Lower lobe of right lung (tissue), 2 donors: ENCODE measurements at regions not wholly inside any gene's neighbourhood (a gene's known extent, or its start where the extent isn't known, plus 50 kb on each side); places are given as distances from the start of the nearest gene placed in this dataset.

Source experiments
- ATAC-seq, 2 donors: fragments of 200-7000 bp; cut with Tn5 transposase; one replicate each; pipeline ENCODE4 v1.9.1; 2020 to 2022; ENCODE audit warnings: mild to moderate bottlenecking in 2 of 2, moderate library complexity in 2 of 2
- DNase-seq: peaks from one replicate; pipeline ENCODE4 v3.0.0-alpha.2; 2020
- H3K27ac ChIP-seq: fragments of 200-600 bp; one replicate; pipeline ENCODE4 v1.8.0; 2022
- H3K27me3 ChIP-seq: fragments of 200-600 bp; one replicate; pipeline ENCODE4 v1.8.0; 2022; ENCODE audit warnings: low read depth
- H3K36me3 ChIP-seq: fragments of 200-600 bp; one replicate; pipeline ENCODE4 v1.8.0; 2022; ENCODE audit warnings: mild to moderate bottlenecking
- H3K4me1 ChIP-seq: fragments of 200-600 bp; one replicate; pipeline ENCODE4 v1.8.0; 2022
- H3K4me3 ChIP-seq: fragments of 200-600 bp; one replicate; pipeline ENCODE4 v1.8.0; 2022; ENCODE audit warnings: mild to moderate bottlenecking
- H3K9me3 ChIP-seq: fragments of 200-600 bp; one replicate; pipeline ENCODE4 v1.8.0; 2022
- intact Hi-C: fragments of 100-400 bp; cut with DNase I; formaldehyde crosslinking; loops from one replicate; pipeline ENCODE4 v1.11.0; 2022
- TF ChIP-seq, protein P1 (sequence below): fragments of 200-600 bp; IDR thresholded peaks from one replicate; pipeline ENCODE4 v1.8.0; 2022; ENCODE audit warnings: antibody characterized with exemption, mild to moderate bottlenecking
- donor health status: DM: no; HTN: yes; CAD: no; lungs with severe emphysema.

DNA sequence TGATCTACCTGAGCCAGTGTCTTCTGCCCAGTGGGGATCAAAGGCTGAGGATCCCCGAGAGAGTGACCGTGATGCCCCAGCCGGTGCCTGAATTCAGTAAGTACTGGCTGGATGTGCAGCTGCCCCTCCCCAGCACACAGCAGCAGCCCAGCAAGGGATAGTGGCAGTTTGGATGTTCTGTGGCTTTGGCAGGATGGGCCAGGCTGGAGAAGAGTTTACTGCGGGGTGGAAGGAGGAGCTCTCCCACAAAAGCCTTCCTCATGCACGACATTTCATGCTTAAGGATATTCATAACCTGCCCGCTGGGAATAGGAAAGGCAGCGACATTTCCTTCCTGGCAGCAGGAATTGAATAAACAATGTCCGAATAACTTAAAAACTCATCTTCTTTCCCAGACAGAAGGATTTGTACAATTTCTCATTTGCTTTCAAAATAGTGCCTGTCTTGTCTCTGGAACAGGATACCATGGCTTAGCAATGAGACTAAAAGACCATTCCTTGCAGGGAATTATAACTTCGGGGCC, 135.6 kb upstream of the PRMT8 start:
- Histone ChIP-seq H3K4me1 (no peaks in the 10 kb centered on the region), H3K36me3 (no peaks in the 10 kb centered on the region), H3K27ac (no peak overlapping the region), H3K4me3 (no peak overlapping the region), H3K9me3 (no peaks in the 10 kb centered on the region), H3K27me3 (no peaks in the 10 kb centered on the region)
- DNase-seq (no peak), ATAC-seq (no peak)
- intact Hi-C loops: no loop called here
- TF ChIP-seq, protein P1, sequence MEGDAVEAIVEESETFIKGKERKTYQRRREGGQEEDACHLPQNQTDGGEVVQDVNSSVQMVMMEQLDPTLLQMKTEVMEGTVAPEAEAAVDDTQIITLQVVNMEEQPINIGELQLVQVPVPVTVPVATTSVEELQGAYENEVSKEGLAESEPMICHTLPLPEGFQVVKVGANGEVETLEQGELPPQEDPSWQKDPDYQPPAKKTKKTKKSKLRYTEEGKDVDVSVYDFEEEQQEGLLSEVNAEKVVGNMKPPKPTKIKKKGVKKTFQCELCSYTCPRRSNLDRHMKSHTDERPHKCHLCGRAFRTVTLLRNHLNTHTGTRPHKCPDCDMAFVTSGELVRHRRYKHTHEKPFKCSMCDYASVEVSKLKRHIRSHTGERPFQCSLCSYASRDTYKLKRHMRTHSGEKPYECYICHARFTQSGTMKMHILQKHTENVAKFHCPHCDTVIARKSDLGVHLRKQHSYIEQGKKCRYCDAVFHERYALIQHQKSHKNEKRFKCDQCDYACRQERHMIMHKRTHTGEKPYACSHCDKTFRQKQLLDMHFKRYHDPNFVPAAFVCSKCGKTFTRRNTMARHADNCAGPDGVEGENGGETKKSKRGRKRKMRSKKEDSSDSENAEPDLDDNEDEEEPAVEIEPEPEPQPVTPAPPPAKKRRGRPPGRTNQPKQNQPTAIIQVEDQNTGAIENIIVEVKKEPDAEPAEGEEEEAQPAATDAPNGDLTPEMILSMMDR: no peak

DNA sequence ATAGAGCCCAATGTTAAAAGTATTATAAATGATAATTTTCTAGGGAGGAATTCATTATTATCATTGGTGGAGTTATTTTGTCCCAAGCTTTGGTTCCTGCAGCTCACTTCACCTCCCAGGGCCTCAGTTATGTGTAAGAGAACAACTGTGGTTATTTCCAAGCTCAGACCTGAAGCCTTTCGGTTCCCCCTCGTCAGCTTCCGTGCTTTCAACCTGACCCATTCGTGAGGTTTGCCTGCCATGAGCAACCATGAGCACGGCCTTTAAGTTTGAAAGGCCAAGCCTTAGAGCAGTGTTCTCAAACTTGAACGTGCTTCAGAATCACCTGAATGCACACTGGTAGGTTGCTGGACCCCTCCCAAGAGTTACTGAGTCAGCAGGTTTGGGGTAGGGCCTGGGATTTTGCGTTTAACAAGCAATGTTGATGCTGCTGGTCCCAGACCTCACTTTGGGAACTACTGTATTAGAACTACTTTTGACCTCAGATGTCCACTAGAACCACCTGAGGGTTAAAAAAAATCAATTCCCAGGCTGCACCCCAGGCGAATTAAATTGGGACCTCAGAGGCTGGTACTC, 133.0 kb upstream of the PRMT8 start:
- H3K27ac ChIP-seq: no peak overlapping the region
- DNase-seq (no peak), ATAC-seq (no peak)
- H3K4me1 ChIP-seq: no peaks in the 10 kb centered on the region
- intact Hi-C loops: no loop called here
- H3K27me3 ChIP-seq: peaks cover 7% of the 10 kb centered on the region
- H3K9me3 ChIP-seq: no peaks in the 10 kb centered on the region
- no peak overlapping the region for H3K4me3 ChIP-seq
- TF ChIP-seq, protein P1: no peak
- no peaks in the 10 kb centered on the region for H3K36me3 ChIP-seq

DNA sequence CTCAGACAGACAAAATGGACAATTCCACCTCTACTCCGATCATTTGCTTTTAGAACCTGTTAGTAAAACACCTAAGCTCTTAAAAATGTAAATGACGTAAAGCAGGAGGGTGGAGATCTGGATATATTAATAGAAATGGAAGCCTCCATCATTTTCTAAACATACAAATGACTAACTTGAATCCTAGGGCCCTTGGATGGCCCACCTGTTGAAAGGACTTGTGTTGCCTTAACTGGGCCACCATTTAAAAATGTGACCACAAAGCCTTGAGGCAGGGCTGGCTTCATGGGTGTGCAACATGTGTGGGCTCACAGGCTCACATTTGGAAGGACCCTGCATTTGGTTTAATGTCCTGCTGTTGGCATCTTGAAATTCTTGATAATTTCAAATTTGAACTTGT, 131.5 kb upstream of the PRMT8 start:
- H3K27me3 ChIP-seq: peaks cover 16% of the 10 kb centered on the region
- H3K9me3 ChIP-seq: no peaks in the 10 kb centered on the region
- H3K4me1 ChIP-seq: no peaks in the 10 kb centered on the region
- no peak overlapping the region for H3K27ac ChIP-seq
- ATAC-seq: no peak
- no peaks in the 10 kb centered on the region for H3K36me3 ChIP-seq
- intact Hi-C loops: no loop called here
- H3K4me3 ChIP-seq: no peak overlapping the region
- no peak for DNase-seq
- TF ChIP-seq, protein P1: no peak

DNA sequence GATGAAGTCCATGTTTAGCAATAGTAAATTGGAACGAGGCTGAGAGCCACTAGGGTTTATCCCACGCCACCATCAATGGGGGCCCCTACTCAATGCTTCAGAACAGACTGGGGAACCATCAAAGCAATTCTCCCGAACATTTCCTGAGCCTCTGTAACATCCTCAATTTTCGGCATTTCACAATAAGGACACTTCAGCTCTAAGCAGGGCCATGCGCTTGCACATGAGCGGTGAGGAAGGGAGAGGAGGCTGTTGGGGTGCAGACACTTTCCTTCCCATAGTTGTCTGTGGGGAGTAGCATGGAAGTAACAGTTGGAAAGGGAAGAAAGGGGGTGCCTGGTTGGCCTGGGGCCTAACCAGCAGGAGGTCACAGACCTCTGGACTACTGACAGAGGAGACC, 129.9 kb upstream of the PRMT8 start:
- TF ChIP-seq, protein P1: no peak
- DNase-seq: no peak
- Histone ChIP-seq H3K9me3 (no peaks in the 10 kb centered on the region), H3K4me1 (peaks cover 4% of the 10 kb centered on the region), H3K36me3 (no peaks in the 10 kb centered on the region), H3K4me3 (no peak overlapping the region), H3K27me3 (peaks cover 33% of the 10 kb centered on the region), H3K27ac (no peak overlapping the region)
- intact Hi-C loops: no loop called here
- ATAC-seq: no peak

GRCh38 chr12:3362737-3363136, 128.3 kb upstream of the PRMT8 start:
- H3K27me3 ChIP-seq: peaks cover 49% of the 10 kb centered on the region
- TF ChIP-seq, protein P1: no peak
- peaks cover 4% of the 10 kb centered on the region for H3K4me1 ChIP-seq
- no peak overlapping the region for H3K4me3 ChIP-seq
- DNase-seq: no peak
- intact Hi-C loops: no loop called here
- no peak for ATAC-seq
- H3K9me3 ChIP-seq: no peaks in the 10 kb centered on the region
- no peaks in the 10 kb centered on the region for H3K36me3 ChIP-seq
- no peak overlapping the region for H3K27ac ChIP-seq
